ENCODE measurements at regions not wholly inside any gene's neighbourhood (a gene's known extent, or its start where the extent isn't known, plus 50 kb on each side); places are given as distances from the start of the nearest gene placed in this dataset.

DNA sequence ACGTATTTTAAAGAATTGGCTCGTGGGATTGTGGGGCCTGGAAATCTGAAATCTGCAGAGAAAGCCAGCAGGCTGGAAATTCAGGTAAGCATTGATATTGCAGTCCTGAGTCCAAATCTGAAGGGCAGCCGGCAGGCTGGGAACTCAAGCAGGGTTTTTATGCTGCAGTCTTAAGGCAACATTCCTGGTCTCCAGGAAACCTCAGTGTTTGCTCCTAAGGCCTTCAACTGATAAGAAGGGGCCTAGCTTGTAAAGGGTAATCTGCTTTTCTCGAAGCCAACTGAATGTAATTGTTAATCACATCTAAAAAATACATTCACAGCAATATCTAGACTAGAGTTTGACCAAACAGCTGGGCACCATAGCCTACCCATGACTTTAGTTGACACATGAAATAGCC lies 154.4 kb downstream of the EFNB2 start:
- no peak for DNase-seq

- no peak for DNase-seq
Measured at GRCh38 chr13:106377931-106378662, 157.4 kb downstream of the EFNB2 start.

DNA sequence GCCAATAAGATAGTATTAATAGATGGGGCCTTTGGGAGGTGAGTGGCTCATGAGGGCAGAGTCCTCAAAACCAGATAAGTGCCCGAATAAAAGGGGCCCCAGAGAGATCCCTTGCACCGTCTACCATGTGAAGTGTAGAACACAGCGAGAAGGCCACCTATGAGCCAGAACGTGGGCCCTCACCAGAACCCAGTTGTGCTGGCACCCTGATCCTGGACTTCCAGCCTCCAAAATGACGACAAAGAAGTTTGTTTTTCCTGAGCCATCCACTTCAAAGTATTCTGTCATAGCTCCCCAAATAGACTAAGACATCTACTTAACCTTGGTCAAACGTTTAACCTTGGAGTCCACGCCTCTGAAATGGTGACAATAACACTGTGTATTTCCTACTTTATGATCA lies 158.1 kb downstream of the EFNB2 start:
- DNase-seq, result no peak

- DNase-seq, result no peak
Measured at GRCh38 chr13:106376401-106377112, 158.9 kb downstream of the EFNB2 start.

DNA sequence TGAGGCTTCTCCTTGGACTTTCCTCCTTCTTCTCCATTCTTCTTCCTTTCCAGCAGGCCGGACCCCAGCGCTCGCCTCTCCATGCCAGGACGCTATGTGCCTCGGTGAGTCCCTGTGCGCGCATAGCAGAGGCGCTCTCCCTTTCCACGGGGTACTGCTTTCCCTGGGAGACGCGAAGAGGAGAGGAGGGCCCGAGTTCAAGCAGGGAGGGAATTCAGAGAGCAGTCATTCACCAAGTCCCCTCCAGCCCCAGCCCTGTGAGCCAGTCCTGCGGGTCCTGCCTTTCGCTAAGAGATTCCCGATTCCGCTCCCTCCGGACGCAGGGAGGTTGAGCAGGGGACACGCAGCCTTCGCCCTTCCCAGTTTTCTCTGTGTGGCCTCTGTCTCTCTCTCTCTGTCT lies 160.4 kb downstream of the EFNB2 start:
- no peak for DNase-seq

- no peak for DNase-seq
Measured at GRCh38 chr13:106374631-106375030, 160.8 kb downstream of the EFNB2 start.

- no peak for DNase-seq
Measured at GRCh38 chr13:106373989-106374572, 161.4 kb downstream of the EFNB2 start.

- peak; percentile 15 for DNase-seq
Measured at GRCh38 chr13:106373304-106373988, 162.0 kb downstream of the EFNB2 start.

- DNase-seq, result no peak
Measured at GRCh38 chr13:106372199-106373155, 163.0 kb downstream of the EFNB2 start.

GRCh38 chr13:106371024-106371423 lies 164.4 kb downstream of the EFNB2 start:
- DNase-seq, result no peak

GRCh38 chr13:106369858-106370257 lies 165.6 kb downstream of the EFNB2 start:
- DNase-seq, result no peak

- no peak for DNase-seq
Measured at GRCh38 chr13:106369091-106369490, 166.4 kb downstream of the EFNB2 start.

DNA sequence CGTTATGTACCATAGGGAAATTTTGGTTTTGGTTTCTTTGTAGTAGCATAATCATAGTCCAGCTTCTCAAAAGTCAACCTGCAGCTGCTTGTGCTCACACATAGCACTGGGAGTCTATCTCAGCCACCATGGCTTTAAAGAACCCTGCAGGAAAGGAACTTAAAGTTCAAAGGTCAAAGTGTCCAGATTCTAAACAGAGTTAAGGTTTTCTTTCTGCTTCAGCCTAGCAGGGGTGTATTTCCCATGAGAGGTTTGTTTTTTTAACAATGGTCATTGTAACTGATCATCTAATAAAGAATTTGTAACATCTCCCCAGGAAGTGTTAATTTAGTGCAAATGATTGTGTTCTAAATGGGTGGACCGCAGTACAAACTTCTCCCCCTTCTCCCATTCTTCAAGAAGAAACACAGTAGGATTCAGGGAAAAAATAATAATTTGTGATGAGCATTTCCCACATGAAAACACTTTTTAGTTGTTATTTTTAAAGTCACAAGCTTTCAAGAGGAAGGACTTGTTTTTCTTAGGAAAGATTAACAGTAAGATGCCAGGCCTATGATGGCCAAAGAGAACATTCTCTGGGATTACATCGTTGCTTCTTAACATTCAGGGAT lies 168.0 kb downstream of the EFNB2 start:
- DNase-seq, result no peak

GRCh38 chr13:106362707-106363106 lies 172.8 kb downstream of the EFNB2 start:
- DNase-seq, result no peak

DNA sequence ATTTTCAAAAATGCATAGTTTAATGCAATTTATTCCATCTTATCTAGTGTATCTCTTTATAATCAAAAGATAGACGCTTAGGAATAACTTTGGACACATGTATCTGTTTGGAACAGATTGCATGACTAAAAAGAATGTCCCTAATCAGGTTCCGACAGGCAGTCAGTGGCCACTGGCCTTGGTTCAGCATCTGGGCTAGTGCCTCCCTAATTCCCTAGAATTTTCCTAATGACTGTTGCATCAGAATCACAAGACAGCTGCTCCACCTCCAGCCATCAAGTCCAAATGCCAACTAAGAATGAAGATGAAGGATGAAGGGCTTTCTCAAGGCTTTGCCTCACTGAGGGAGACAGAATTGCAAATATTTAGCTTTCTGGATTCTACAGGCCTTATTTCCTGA lies 173.8 kb downstream of the EFNB2 start:
- DNase-seq, result no peak

DNA sequence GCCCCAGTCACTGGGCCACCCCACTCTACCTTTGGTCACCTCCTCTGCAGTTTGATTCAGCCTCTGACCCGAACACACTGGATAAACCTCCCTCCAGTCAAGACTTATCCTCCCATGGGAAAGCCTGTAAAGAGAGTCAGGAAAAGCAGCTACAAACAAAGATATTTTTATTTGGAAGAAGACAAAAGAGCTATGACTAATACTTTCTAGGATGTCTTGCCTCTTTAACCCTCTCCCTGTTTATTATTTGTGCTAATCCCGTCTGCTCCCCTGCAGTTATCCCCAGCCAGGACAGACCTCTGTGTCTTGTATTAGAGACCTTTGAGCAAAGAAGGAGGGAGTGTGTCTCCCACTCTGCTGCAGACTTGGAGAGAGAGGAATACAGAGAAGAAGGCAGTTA lies 178.3 kb downstream of the EFNB2 start:
- no peak for DNase-seq

- DNase-seq, result no peak
Measured at GRCh38 chr13:106355866-106356265, 179.6 kb downstream of the EFNB2 start.

- DNase-seq, result peak; percentile 90
Measured at GRCh38 chr13:106354961-106355360, 180.5 kb downstream of the EFNB2 start.

DNA sequence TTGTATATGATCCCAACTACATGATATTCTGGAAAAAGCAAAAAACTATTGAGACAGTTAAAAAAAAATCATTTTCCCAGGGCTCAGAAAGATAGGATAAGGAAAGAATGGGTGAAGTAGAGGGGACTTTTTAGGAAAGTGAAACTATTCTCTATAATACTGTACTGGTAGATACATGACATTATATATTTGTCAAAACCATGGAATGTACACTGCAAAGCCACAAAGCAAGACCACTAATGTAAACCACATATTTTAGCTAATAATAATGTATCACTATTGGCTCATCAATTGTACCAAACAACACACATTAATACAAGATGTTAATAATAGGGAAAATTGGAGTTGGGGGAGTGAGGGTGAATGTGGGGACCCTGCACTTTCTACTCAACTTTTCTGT lies 182.6 kb downstream of the EFNB2 start:
- no peak for DNase-seq

DNA sequence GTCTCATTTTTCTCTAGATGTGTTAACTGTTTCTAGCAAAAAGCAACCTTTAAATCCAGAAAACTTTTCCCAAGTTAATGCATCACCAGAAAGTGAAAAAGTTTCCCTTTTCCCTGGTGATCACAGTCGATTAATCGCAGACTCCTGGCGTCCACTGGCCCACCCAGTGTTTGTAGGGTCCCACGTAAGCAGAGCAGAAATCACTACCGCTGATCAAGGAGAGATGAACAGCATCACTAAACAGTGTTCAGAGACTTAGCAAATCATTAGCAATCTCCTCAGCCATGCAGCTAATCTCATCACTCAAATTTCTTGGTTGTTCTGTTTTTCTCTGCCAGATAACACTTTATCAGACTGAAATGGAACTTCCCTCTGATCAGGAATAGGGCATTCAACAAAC lies 184.2 kb downstream of the EFNB2 start:
- DNase-seq, result no peak

DNA sequence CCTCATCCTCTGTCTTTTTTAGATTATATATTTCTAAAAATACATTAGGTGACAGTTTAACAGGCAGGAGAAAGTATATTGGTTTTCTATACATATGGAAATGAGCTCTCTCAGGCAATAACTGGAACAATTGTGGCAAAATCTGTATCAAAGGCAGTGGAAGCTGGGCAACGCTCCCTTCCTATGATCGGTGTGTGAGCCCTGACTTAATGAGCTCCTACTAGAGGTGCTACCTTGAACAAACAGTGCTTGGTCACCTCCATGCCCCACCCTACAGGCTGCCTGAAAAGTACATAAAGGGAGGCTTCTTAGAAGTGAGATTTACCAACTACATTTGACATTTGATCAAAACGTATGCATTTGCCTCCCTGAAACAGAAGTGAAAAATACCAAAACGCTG lies 185.3 kb downstream of the EFNB2 start:
- peak; percentile 80 for DNase-seq
